Tibial artery (tissue), 4 donors: ENCODE measurements at regions not wholly inside any gene's neighbourhood (a gene's known extent, or its start where the extent isn't known, plus 50 kb on each side); places are given as distances from the start of the nearest gene placed in this dataset.

Experiments
- DNase-seq, 2 donors: peaks; one replicate each; pipeline ENCODE4 v3.0.0-alpha.2; 2019
- H3K27ac ChIP-seq, 2 donors: fragments of 200-600 bp; sonication (generic) in 1 of 2; 1 replicate in 1 of 2; 2 replicates in 1 of 2; pipeline ENCODE4 v1.5.1; 2018 to 2019; ENCODE audit warnings: mild to moderate bottlenecking in 1 of 2
- H3K27me3 ChIP-seq, 2 donors: fragments of 200-600 bp; sonication (generic) in 1 of 2; one replicate each; pipeline versions ENCODE4 v1.5.1 to v1.6.0; 2016 to 2019
- H3K36me3 ChIP-seq, 3 donors: fragments of 200-600 bp; sonication (generic) in 2 of 3; one replicate each; pipeline ENCODE4 v1.5.1; 2016 to 2019; ENCODE audit warnings: mild to moderate bottlenecking in 2 of 3
- H3K4me1 ChIP-seq, 4 donors: fragments of 200-600 bp; sonication (generic) in 2 of 4; 1 replicate in 3 of 4; 2 replicates in 1 of 4; pipeline ENCODE4 v1.5.1; 2016 to 2019
- H3K4me3 ChIP-seq, 2 donors: fragments of 200-600 bp; sonication (generic) in 1 of 2; 1 replicate in 1 of 2; 2 replicates in 1 of 2; pipeline ENCODE4 v1.5.1; 2018 to 2019; ENCODE audit warnings: mild to moderate bottlenecking in 2 of 2
- H3K9me3 ChIP-seq, 3 donors: fragments of 200-600 bp; sonication (generic) in 1 of 3; one replicate each; pipeline ENCODE4 v1.5.1; 2016 to 2019
- CTCF ChIP-seq, 2 experiments: fragments of 200-600 bp in 1 of 2; fragments of 450-650 bp in 1 of 2; IDR thresholded peaks; one replicate each; pipeline ENCODE4 v1.5.1; 2017 to 2019; ENCODE audit warnings: antibody characterized with exemption in 2 of 2, mild to moderate bottlenecking in 1 of 2, moderate library complexity in 1 of 2
- intact Hi-C: fragments of 100-400 bp; cut with DNase I; formaldehyde crosslinking; loops from one replicate; pipeline ENCODE4 v1.15.0; 2023; ENCODE audit warnings: low total_unique reads

- no peak for TF ChIP-seq CTCF (IDR thresholded peaks at IDR 0.05)
- Histone ChIP-seq H3K9me3 (no peaks in the 10 kb centered on the region), H3K4me1 (no peaks in the 10 kb centered on the region), H3K27ac (no peak overlapping the region), H3K4me3 (no peak overlapping the region), H3K36me3 (no peaks in the 10 kb centered on the region), H3K27me3 (no peaks in the 10 kb centered on the region)
- DNase-seq, result no peak
- intact Hi-C loops, result no loop called here
Observed at GRCh38 chr18:65343571-65343970, 407.2 kb upstream of the CDH7 start.

- Histone ChIP-seq H3K36me3 (no peaks in the 10 kb centered on the region), H3K4me1 (no peaks in the 10 kb centered on the region), H3K27ac (no peak overlapping the region), H3K4me3 (no peak overlapping the region), H3K27me3 (no peaks in the 10 kb centered on the region), H3K9me3 (no peaks in the 10 kb centered on the region)
- no peak for TF ChIP-seq CTCF (IDR thresholded peaks at IDR 0.05)
- no peak for DNase-seq
- intact Hi-C loops, result no loop called here
Observed at GRCh38 chr18:65336411-65336810, 414.4 kb upstream of the CDH7 start.

DNA sequence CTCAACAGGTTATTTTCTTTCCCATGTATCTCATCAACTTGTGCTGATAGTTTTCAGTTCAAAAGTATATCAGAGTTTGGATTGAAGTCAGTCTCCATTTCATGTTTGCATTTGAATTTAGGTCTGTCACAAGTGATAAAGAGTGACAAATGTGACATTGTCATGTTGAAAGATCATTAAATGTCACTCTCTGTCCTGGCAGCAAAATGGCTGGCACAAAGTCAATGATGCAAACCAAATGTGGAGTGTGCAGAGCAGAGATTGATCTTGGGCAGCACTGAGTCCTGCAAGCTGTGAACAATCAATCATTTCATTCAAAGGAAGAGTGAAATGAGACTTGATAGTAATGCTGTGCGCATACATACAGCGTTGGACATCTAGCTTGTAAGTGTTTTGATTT is 421.8 kb upstream of the CDH7 start:
- Histone ChIP-seq H3K27ac (no peak overlapping the region), H3K4me1 (no peaks in the 10 kb centered on the region), H3K36me3 (no peaks in the 10 kb centered on the region), H3K9me3 (no peaks in the 10 kb centered on the region), H3K4me3 (no peak overlapping the region), H3K27me3 (no peaks in the 10 kb centered on the region)
- no peak for TF ChIP-seq CTCF (IDR thresholded peaks at IDR 0.05)
- intact Hi-C loops, result no loop called here
- DNase-seq, result no peak

DNA sequence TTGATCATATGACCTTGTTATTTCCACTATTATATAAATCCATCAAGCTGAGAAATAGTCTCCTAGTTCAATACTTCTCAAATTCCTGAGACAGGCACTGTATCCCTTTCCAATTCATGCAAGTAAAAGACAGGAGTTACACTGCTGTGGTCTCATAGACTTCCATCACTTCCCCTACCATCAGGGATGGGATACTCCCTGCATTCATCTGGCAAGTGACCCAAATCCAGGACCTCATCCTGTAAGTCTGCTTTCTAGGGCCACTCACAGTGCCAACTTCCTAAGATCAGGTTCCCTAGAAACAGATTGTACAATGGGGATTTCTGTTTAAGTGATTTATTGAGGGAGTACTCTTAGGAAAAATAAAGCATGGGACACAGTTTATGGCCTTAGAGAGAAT is 424.0 kb upstream of the CDH7 start:
- intact Hi-C loops, result no loop called here
- H3K27ac ChIP-seq, result no peak overlapping the region
- H3K9me3 ChIP-seq, result no peaks in the 10 kb centered on the region
- no peak overlapping the region for H3K4me3 ChIP-seq
- no peaks in the 10 kb centered on the region for H3K36me3 ChIP-seq
- no peaks in the 10 kb centered on the region for H3K27me3 ChIP-seq
- H3K4me1 ChIP-seq, result no peaks in the 10 kb centered on the region
- DNase-seq, result no peak
- no peak for TF ChIP-seq CTCF (IDR thresholded peaks at IDR 0.05)

DNA sequence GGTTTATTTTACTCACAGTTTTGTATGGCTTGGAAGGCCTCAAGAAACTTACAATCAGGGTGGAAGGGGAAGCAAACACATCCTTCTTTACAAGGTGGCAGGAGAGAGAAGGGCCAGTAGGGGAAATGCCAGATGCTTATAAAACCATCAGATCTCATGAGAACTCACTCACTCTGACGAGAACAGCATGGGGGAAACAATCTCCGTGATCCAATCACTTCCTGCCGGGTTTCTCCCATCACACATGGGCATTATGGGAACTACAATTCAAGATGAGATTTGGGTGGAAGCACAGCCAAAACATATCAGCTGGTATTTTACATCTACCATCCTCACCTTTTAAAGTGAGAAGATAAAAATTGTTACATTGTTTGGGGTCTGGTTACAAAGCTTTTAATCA is 427.9 kb upstream of the CDH7 start:
- intact Hi-C loops, result no loop called here
- Histone ChIP-seq H3K36me3 (no peaks in the 10 kb centered on the region), H3K9me3 (no peaks in the 10 kb centered on the region), H3K4me1 (no peaks in the 10 kb centered on the region), H3K27me3 (no peaks in the 10 kb centered on the region), H3K4me3 (no peak overlapping the region), H3K27ac (no peak overlapping the region)
- no peak for DNase-seq
- no peak for TF ChIP-seq CTCF (IDR thresholded peaks at IDR 0.05)

GRCh38 chr18:65298422-65298821 is 452.4 kb upstream of the CDH7 start:
- no peak overlapping the region for H3K27ac ChIP-seq
- no peaks in the 10 kb centered on the region for H3K36me3 ChIP-seq
- intact Hi-C loops, result no loop called here
- H3K4me1 ChIP-seq, result no peaks in the 10 kb centered on the region
- no peak for TF ChIP-seq CTCF (IDR thresholded peaks at IDR 0.05)
- DNase-seq, result no peak
- no peaks in the 10 kb centered on the region for H3K9me3 ChIP-seq
- no peaks in the 10 kb centered on the region for H3K27me3 ChIP-seq
- H3K4me3 ChIP-seq, result no peak overlapping the region
